ENCODE measurements at regions not wholly inside any gene's neighbourhood (a gene's known extent, or its start where the extent isn't known, plus 50 kb on each side); places are given as distances from the start of the nearest gene placed in this dataset.

DNA sequence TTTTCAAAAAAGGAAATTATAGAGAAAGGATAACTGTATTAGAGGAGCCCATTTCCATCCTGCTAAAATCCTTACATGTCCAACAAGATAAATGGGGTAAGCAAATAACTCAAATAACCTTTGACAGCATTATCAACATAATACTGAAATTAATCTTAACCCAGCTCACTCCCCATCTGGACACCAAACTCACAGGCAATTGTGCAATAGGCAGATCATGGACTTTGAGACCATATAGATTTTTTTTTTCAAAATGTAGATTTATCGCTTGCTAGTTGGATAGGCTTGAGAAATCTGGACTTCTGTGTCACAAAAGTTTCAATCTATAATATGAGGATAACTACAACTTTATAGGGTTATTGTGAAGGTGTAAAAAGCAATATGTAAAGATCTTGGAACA is 134.4 kb upstream of the ASCC3 start:
- TF ChIP-seq, protein P1, sequence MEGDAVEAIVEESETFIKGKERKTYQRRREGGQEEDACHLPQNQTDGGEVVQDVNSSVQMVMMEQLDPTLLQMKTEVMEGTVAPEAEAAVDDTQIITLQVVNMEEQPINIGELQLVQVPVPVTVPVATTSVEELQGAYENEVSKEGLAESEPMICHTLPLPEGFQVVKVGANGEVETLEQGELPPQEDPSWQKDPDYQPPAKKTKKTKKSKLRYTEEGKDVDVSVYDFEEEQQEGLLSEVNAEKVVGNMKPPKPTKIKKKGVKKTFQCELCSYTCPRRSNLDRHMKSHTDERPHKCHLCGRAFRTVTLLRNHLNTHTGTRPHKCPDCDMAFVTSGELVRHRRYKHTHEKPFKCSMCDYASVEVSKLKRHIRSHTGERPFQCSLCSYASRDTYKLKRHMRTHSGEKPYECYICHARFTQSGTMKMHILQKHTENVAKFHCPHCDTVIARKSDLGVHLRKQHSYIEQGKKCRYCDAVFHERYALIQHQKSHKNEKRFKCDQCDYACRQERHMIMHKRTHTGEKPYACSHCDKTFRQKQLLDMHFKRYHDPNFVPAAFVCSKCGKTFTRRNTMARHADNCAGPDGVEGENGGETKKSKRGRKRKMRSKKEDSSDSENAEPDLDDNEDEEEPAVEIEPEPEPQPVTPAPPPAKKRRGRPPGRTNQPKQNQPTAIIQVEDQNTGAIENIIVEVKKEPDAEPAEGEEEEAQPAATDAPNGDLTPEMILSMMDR (IDR thresholded peaks at IDR 0.05) = no peak
- no peak for TF ChIP-seq EZH2 (IDR thresholded peaks at IDR 0.05; ENCODE audit: borderline replicate concordance, insufficient read depth, low read depth, low read length, poor library complexity, severe bottlenecking)

Data from B cell (primary cell).